ENCODE measurements at regions not wholly inside any gene's neighbourhood (a gene's known extent, or its start where the extent isn't known, plus 50 kb on each side); places are given as distances from the start of the nearest gene placed in this dataset.

DNA sequence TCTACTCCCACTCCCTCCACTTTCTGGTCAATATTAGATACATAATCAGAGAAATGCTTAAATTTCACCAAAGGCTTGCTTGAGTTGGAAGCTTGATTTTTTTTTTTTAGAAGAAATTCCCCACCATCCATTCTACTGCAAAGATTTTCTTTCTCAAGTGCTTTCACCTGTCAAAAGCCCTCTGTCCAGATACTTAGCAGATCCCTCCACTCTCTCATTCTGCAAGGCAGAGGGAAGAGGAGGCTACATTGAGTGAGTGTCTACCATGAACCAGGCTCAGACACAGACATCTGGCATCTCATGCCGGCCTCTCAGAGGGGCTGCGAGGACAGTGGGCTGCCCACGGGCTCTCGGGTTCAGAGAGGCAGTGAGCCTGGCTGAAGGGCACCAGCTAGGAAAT, 127.6 kb upstream of the GSC start:
- TF ChIP-seq POLR2A (IDR thresholded peaks at IDR 0.05): no peak
- no peak for TF ChIP-seq CTCF (IDR thresholded peaks at IDR 0.05)
- Histone ChIP-seq H3K4me1 (no peaks in the 10 kb centered on the region), H3K36me3 (replicated peaks in 1 of 2; ENCODE audit: insufficient read depth in 1 of 2, low read depth in 2 of 2) (no peaks in the 10 kb centered on the region), H3K27me3 (peaks cover 0 to 4% of the 10 kb centered on the region in 2 donors), H3K27ac (no peak overlapping the region), H3K4me3 (no peak overlapping the region), H3K9me3 (no peaks in the 10 kb centered on the region)
- no peak for DNase-seq
- 62 to 83% methylated on average over 4 of the region's 4 CpGs for WGBS, 2 donors
- intact Hi-C loops (cut with DNase I): no loop called here
- no peak for ATAC-seq

- intact Hi-C loops (cut with DNase I): no loop called here
- DNase-seq: peak in 1 of 4 donors; percentile 22
- H3K4me1 ChIP-seq: no peaks in the 10 kb centered on the region
- peaks cover 0 to 4% of the 10 kb centered on the region in 2 donors for H3K27me3 ChIP-seq
- no peaks in the 10 kb centered on the region for H3K9me3 ChIP-seq
- H3K27ac ChIP-seq: no peak overlapping the region
- WGBS, 2 donors: 65 to 83% methylated on average over 6 of the region's 6 CpGs
- H3K36me3 ChIP-seq (replicated peaks in 1 of 2; ENCODE audit: insufficient read depth in 1 of 2, low read depth in 2 of 2): no peaks in the 10 kb centered on the region
- H3K4me3 ChIP-seq: no peak overlapping the region
- no peak for ATAC-seq
- TF ChIP-seq POLR2A (IDR thresholded peaks at IDR 0.05) (no peak), CTCF (IDR thresholded peaks at IDR 0.05) (no peak)
These were observed 127.2 kb upstream of the GSC start for GRCh38 chr14:94897082-94897481.

DNA sequence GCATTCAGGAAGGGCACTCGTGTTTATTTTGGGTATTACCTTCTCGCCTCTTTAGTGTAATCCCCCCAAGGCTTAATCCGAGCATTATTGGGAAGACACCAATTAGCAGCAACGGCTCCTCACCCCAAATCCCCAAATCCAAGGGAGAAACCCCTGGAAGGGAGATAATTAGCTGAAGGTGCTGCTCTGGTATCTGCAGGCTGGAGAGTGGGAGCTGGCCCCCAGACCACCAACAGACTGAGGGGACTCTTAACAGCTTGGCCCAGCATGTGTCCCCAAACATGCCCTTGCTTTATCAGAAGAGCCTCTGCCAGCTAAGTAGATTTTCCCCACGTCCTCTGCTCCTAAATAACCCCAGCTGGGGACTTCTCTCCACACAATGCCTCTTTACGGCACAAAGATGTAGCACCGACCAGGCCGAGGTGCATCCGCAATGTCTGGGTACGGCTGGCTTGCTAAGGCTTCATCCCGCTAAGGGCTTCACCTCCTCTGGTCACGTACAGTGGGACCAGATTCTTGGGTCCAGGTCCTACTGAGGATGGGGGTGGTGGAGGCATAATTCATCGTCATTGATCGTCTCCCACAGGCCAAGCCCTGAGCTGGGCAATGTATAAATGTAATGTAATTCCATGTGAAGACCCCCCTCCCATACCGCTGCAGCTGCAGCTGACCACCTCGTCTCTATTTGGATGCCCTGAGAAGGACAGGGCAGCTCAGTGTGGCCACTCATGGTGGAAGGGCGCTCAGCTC, 123.7 kb upstream of the GSC start:
- no peak for ATAC-seq
- Histone ChIP-seq H3K36me3 (replicated peaks in 1 of 2; ENCODE audit: insufficient read depth in 1 of 2, low read depth in 2 of 2) (no peaks in the 10 kb centered on the region), H3K4me3 (no peak overlapping the region), H3K4me1 (peaks cover 3% of the 10 kb centered on the region), H3K9me3 (no peaks in the 10 kb centered on the region), H3K27ac (no peak overlapping the region), H3K27me3 (peaks cover 0 to 4% of the 10 kb centered on the region in 2 donors)
- WGBS, 2 donors: 78 to 84% methylated on average over 14 to 17 of the region's 17 CpGs
- TF ChIP-seq POLR2A (IDR thresholded peaks at IDR 0.05) (no peak), CTCF (IDR thresholded peaks at IDR 0.05) (no peak)
- intact Hi-C loops (cut with DNase I): no loop called here
- no peak for DNase-seq

GRCh38 chr14:94890785-94891184, 120.9 kb upstream of the GSC start:
- Histone ChIP-seq H3K36me3 (replicated peaks in 1 of 2; ENCODE audit: insufficient read depth in 1 of 2, low read depth in 2 of 2) (no peaks in the 10 kb centered on the region), H3K9me3 (no peaks in the 10 kb centered on the region), H3K27ac (no peak overlapping the region), H3K27me3 (no peaks in the 10 kb centered on the region), H3K4me1 (peaks cover 17% of the 10 kb centered on the region), H3K4me3 (no peak overlapping the region)
- DNase-seq (no peak), ATAC-seq (peak; percentile 9)
- intact Hi-C loops (cut with DNase I): no loop called here
- no peak for TF ChIP-seq CTCF (IDR thresholded peaks at IDR 0.05)
- TF ChIP-seq POLR2A (IDR thresholded peaks at IDR 0.05): no peak
- 49 to 53% methylated on average over 6 of the region's 6 CpGs for WGBS, 2 donors
